GM12872 (cell line): ENCODE measurements at regions not wholly inside any gene's neighbourhood (a gene's known extent, or its start where the extent isn't known, plus 50 kb on each side); places are given as distances from the start of the nearest gene placed in this dataset.

Experiments
- TF ChIP-seq, protein P1 (sequence below): IDR thresholded peaks from 3 replicates; pipeline ENCODE4 v1.5.1; 2011; ENCODE audit warnings: low read depth, mild to moderate bottlenecking, low read length, moderate library complexity; ENCODE audit not compliant: insufficient read depth

DNA sequence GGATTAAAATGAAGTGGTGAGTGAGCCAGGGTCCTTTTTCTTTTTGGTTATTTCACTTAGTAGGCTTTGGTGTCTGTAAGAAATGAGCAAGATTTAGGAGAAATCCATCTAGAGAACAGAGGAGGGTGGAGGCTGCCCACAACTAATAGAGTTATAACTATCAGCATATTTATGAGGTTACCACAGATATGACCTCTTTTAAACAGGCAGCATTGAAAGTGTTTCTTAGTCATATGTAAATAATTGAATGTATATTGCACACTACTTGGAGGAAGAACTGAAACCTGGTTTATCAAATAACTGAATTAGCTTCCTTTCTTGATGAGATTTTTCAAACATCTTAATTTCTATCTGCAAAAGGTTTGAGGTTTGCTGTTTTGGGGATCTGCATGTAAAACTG is 483.1 kb upstream of the PIK3R1 start:
- TF ChIP-seq, protein P1, sequence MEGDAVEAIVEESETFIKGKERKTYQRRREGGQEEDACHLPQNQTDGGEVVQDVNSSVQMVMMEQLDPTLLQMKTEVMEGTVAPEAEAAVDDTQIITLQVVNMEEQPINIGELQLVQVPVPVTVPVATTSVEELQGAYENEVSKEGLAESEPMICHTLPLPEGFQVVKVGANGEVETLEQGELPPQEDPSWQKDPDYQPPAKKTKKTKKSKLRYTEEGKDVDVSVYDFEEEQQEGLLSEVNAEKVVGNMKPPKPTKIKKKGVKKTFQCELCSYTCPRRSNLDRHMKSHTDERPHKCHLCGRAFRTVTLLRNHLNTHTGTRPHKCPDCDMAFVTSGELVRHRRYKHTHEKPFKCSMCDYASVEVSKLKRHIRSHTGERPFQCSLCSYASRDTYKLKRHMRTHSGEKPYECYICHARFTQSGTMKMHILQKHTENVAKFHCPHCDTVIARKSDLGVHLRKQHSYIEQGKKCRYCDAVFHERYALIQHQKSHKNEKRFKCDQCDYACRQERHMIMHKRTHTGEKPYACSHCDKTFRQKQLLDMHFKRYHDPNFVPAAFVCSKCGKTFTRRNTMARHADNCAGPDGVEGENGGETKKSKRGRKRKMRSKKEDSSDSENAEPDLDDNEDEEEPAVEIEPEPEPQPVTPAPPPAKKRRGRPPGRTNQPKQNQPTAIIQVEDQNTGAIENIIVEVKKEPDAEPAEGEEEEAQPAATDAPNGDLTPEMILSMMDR: no peak

DNA sequence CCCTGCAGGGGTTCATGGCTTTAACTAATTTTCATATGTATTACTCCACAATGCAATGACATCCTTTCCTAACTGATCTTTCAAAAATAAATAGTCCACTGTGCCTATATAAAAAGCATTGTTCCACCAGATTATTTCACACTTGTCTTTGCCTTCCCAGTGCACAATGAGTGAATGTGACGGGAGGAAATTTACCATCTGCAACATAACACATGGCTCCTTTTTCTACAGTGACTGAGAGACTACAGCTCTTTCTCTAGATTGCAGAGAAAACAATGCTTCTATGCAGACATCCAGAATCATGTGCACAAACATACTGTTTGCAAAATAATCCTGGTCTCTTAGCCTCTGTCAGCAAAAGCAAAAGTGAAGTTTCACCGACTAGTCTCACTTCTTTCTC is 483.7 kb upstream of the PIK3R1 start:
- TF ChIP-seq, protein P1: no peak

DNA sequence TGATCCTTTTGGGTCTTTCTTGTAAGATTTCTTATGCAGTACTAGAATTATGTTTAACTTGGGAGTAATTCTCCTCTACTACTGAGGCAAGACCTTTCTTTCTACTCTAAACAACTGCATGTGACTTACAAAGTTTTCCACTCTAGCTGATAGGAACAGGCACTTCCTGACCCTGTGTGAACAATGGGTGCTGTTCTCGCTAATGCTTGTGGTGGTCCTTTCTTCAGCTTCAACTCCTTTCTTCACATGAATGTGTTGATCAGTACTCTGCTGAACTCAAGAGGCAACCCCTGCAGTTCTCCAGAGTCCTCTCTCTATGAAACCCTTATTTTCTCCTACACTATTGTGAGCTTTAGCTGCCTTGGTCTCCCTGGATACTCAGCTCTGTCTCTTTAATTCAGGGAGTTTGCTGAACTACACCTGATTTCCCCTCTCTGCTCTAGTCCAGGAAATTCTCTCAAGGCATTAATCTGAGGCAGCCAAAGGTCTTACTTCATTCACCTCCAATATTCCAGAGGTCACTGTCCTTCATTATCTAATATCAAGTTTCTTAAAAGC is 484.6 kb upstream of the PIK3R1 start:
- TF ChIP-seq, protein P1: no peak

DNA sequence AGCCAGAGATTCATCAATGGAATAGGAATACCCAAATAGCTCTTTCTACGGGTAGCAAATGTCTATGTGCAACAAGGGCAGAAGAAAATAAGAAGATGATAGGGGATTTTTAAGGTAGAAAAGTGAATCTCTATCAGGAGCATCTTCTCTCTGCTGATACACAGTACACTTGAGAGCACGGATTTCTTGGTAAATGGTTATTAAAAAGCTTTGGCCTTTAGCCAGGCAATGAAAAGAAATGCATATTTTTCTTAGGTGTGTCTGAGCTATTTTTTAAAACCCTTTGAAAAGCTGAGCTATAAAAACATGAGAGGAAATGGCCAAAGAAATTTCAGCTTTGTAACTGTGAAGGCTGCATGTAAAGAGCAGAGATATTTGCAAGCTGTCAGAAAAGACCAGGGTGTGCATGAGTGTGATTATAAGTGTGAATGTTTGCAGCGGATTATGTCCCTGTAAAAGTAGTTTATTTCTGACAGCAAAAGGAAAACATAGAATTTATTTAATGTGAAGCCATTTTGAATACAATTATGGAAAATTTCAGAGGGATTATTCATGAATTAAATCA is 487.1 kb upstream of the PIK3R1 start:
- TF ChIP-seq, protein P1: no peak

DNA sequence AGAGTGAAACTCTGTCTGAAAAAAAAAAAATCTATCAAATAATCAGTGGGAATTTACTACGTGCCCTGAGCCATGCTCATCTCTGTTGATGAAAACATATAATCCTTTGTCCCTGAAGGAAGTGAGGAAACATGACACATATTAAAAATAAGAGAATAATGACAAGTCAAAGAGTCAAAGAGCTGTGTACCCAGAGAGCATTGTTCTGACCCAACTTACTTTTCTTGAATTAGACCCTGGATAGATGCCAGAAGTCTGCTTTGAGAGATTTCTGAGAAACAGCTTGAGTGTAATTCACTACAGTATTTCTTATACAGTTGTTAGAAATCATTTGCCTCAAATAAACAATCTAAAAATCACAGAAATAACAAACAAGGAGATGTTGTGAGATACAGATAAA is 490.0 kb upstream of the PIK3R1 start:
- TF ChIP-seq, protein P1: no peak

DNA sequence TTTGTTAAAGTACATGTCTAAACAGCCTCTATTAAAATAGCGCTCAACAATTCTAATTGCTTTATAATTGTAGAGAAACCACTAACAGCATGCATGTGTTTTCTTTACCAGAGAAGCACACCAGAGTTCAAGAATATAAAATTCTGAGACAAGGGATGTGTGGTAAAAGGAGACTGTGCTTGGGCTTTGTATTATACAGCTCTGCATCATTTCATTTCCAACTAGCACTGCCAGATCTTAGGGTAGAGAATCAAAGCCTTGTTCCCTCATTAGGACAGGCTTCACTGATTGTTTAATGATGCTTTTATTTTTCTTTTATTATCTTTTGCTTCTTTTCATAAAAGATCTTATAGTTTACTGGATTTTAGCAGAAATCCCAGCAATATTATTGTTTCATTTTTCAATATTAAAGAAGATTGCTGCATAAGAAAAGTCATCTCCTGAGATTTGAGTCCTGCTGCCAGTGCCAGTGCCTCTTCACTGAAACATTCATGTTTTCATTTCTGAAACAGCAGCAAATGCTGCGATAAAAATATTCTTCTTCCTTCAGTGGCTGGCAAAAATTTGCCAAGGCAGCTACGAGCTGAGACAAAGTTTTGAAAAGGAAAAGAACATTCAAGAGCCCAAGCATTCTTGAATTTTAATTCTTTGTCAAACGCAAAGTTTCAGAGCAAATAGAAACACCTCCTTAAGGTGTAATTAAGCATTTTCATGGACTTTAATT is 491.0 kb upstream of the PIK3R1 start:
- TF ChIP-seq, protein P1: no peak

DNA sequence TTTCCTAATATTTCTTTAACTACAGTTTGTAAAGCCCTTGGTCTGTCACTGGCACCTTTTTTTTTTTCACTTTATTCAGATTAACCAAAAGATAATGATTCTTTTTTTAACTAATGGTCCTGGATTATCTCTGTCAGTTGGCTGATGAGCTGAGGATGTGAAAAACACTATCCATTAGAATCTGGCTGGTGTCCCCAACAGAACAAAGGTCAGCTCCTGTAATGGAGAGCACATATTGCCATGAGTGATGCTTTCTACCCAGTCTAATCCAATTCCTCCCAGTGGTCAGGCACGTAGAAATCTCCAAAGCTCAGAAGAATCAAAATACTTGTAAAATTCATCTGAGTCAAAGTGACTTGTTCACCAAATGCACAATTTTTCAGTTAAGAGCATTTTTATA is 491.7 kb upstream of the PIK3R1 start:
- TF ChIP-seq, protein P1: no peak
